H1 (cell line): ENCODE measurements at regions not wholly inside any gene's neighbourhood (a gene's known extent, or its start where the extent isn't known, plus 50 kb on each side); places are given as distances from the start of the nearest gene placed in this dataset.

ENCODE experiments used
- CTCF ChIA-PET: fragments of 300-600 bp; sonication (Branson Sonifier 250); formaldehyde crosslinking; loops from one replicate; lab custom pipeline; 2021; ENCODE audit not compliant: partially characterized antibody; lab: Charles Lee
- POLR2A ChIA-PET: fragments of 300-600 bp; sonication (Branson Sonifier 250); formaldehyde crosslinking; loops from one replicate; lab custom pipeline; 2021; ENCODE audit warnings: inconsistent platforms; ENCODE audit not compliant: partially characterized antibody; lab: Charles Lee
- DNase-seq, 2 experiments: peaks; one replicate each; pipeline versions ENCODE4 v3.0.0 to v3.0.0-alpha.2; 2010 to 2022; ENCODE audit warnings: low spot score in 2 of 2, low read depth in 1 of 2, mixed read lengths in 1 of 2
- FAIRE-seq: peaks from 2 replicates; lab custom pipeline; 2011; peaks lifted over from hg19 to GRCh38; lab: Jason Lieb, UNC
- H2AFZ ChIP-seq: 2 replicates; pipeline ENCODE4 v1.8.1; 2012; ENCODE audit warnings: low read length, inconsistent platforms
- H2AK5ac ChIP-seq: 2 replicates; pipeline ENCODE4 v1.6.1; 2013; ENCODE audit warnings: low read depth, low read length
- H2BK120ac ChIP-seq: replicated peaks from 2 replicates; pipeline ENCODE3; 2013; ENCODE audit warnings: low read depth, low read length, inconsistent platforms
- H2BK12ac ChIP-seq: 2 replicates; pipeline ENCODE4 v1.6.1; 2013; ENCODE audit warnings: low read depth, low read length
- H2BK15ac ChIP-seq: 2 replicates; pipeline ENCODE4 v1.6.1; 2013; ENCODE audit warnings: low read length
- H2BK20ac ChIP-seq: 2 replicates; pipeline ENCODE4 v1.6.1; 2013; ENCODE audit warnings: low read length
- H2BK5ac ChIP-seq: 2 replicates; pipeline ENCODE4 v1.6.1; 2013; ENCODE audit warnings: low read depth, low read length
- H3K14ac ChIP-seq: 2 replicates; pipeline ENCODE4 v1.6.1; 2013; ENCODE audit warnings: inconsistent platforms; ENCODE audit not compliant: insufficient read length
- H3K18ac ChIP-seq: 2 replicates; pipeline ENCODE4 v1.6.1; 2013; ENCODE audit warnings: low read length; ENCODE audit errors: extremely low read depth
- H3K23ac ChIP-seq: 2 replicates; pipeline ENCODE4 v1.6.1; 2013; ENCODE audit warnings: inconsistent platforms; ENCODE audit not compliant: insufficient read length
- H3K23me2 ChIP-seq: 2 replicates; pipeline ENCODE4 v1.6.1; 2013; ENCODE audit warnings: low read depth, low read length
- H3K27ac ChIP-seq: 2 replicates; pipeline ENCODE4 v1.6.1; 2011; ENCODE audit warnings: low read depth, low read length, inconsistent platforms
- H3K27me3 ChIP-seq, 4 experiments: replicated peaks in 1 of 4; 1 replicate in 1 of 4; 2 replicates in 3 of 4; pipeline versions ENCODE4 v1.6.1 to v1.8.1; 2011 to 2013; ENCODE audit warnings: low read length in 3 of 4, mild to moderate bottlenecking in 3 of 4, inconsistent platforms in 2 of 4, mixed read lengths in 2 of 4, moderate library complexity in 1 of 4; ENCODE audit not compliant: control insufficient read depth in 3 of 4, insufficient read depth in 3 of 4; ENCODE audit errors: extremely low read depth in 1 of 4
- H3K36me3 ChIP-seq, 4 experiments: 2 replicates each; pipeline versions ENCODE4 v1.6.1 to v1.8.1; 2011 to 2013; ENCODE audit warnings: mild to moderate bottlenecking in 4 of 4, low read length in 3 of 4, moderate library complexity in 2 of 4, control low read depth in 1 of 4, inconsistent platforms in 1 of 4; ENCODE audit not compliant: insufficient read depth in 4 of 4, control insufficient read depth in 2 of 4
- H3K4ac ChIP-seq: replicated peaks from 2 replicates; pipeline ENCODE3; 2013; ENCODE audit warnings: low read length, low read depth, mixed read lengths, inconsistent platforms; ENCODE audit not compliant: insufficient read length
- H3K4me1 ChIP-seq, 4 experiments: replicated peaks in 1 of 4; 1 replicate in 1 of 4; 2 replicates in 3 of 4; pipeline versions ENCODE4 v1.6.1 to v1.8.1; 2011 to 2013; ENCODE audit warnings: low read length in 3 of 4, inconsistent platforms in 2 of 4, mixed read lengths in 1 of 4; ENCODE audit not compliant: insufficient read depth in 4 of 4, control insufficient read depth in 3 of 4
- H3K4me2 ChIP-seq, 2 experiments: 2 replicates each; pipeline versions ENCODE4 v1.6.1 to v1.8.1; 2011 to 2013; ENCODE audit warnings: low read depth in 2 of 2, low read length in 2 of 2, control low read depth in 1 of 2, inconsistent platforms in 1 of 2, mild to moderate bottlenecking in 1 of 2; ENCODE audit not compliant: insufficient read depth in 1 of 2
- H3K4me3 ChIP-seq, 4 experiments: fragments of 200-600, 300-600 bp in 1 of 4; sonication (generic), shearing (Covaris generic), sonication (Bioruptor Twin) in 1 of 4; 2 replicates each; pipeline versions ENCODE4 v1.5.1 to v1.8.1; 2011 to 2016; ENCODE audit warnings: low read length in 4 of 4, low read depth in 3 of 4, control low read depth in 2 of 4, inconsistent platforms in 2 of 4, mild to moderate bottlenecking in 2 of 4, mixed read lengths in 1 of 4, moderate library complexity in 1 of 4; ENCODE audit not compliant: insufficient read depth in 2 of 4; ENCODE audit errors: extremely low read depth in 1 of 4
- H3K56ac ChIP-seq: replicated peaks from 2 replicates; pipeline ENCODE3; 2013; ENCODE audit warnings: low read depth, mild to moderate bottlenecking, mixed read lengths, low read length, inconsistent platforms; ENCODE audit not compliant: insufficient read length
- H3K79me1 ChIP-seq: 2 replicates; pipeline ENCODE4 v1.6.1; 2013; ENCODE audit warnings: low read depth, low read length, control low read depth
- H3K79me2 ChIP-seq, 2 experiments: 2 replicates each; pipeline versions ENCODE4 v1.6.1 to v1.8.1; 2012 to 2013; ENCODE audit warnings: low read length in 2 of 2, mild to moderate bottlenecking in 2 of 2, inconsistent platforms in 1 of 2; ENCODE audit not compliant: insufficient read depth in 2 of 2, control insufficient read depth in 1 of 2
- H3K9ac ChIP-seq, 4 experiments: replicated peaks in 1 of 4; 1 replicate in 1 of 4; 2 replicates in 3 of 4; pipeline versions ENCODE4 v1.6.1 to v1.8.1; 2011 to 2013; ENCODE audit warnings: low read depth in 3 of 4, low read length in 3 of 4, control low read depth in 2 of 4, mild to moderate bottlenecking in 2 of 4, moderate library complexity in 2 of 4, inconsistent platforms in 1 of 4; ENCODE audit errors: extremely low read depth in 1 of 4
- H3K9me3 ChIP-seq, 2 experiments: 2 replicates each; pipeline versions ENCODE4 v1.6.1 to v1.8.1; 2012 to 2013; ENCODE audit warnings: mild to moderate bottlenecking in 2 of 2, moderate library complexity in 2 of 2, control low read depth in 1 of 2, inconsistent platforms in 1 of 2, low read depth in 1 of 2, low read length in 1 of 2, mixed read lengths in 1 of 2; ENCODE audit not compliant: insufficient read depth in 2 of 2
- H4K20me1 ChIP-seq, 2 experiments: replicated peaks in 1 of 2; 2 replicates each; pipeline versions ENCODE3 to v1.8.1; 2011 to 2013; ENCODE audit warnings: inconsistent platforms in 2 of 2, low read length in 2 of 2, mild to moderate bottlenecking in 1 of 2; ENCODE audit not compliant: insufficient read depth in 2 of 2, control insufficient read depth in 1 of 2
- H4K5ac ChIP-seq: 2 replicates; pipeline ENCODE4 v1.6.1; 2013; ENCODE audit warnings: low read length, low read depth, mixed read lengths, inconsistent platforms; ENCODE audit not compliant: insufficient read length
- H4K8ac ChIP-seq: 2 replicates; pipeline ENCODE4 v1.8.0; 2013; ENCODE audit warnings: mild to moderate bottlenecking, moderate library complexity, low read length, inconsistent platforms; ENCODE audit not compliant: insufficient read depth; ENCODE audit errors: extremely low read depth
- H4K91ac ChIP-seq: replicated peaks from 2 replicates; pipeline ENCODE3; 2013; ENCODE audit warnings: low read length, mixed read lengths, inconsistent platforms; ENCODE audit not compliant: insufficient read length
- CBX5 ChIP-seq: fragments of 300-800, 300-1000 bp; sonication (generic); IDR thresholded peaks from 2 replicates; pipeline ENCODE4 v1.7.1; 2016; ENCODE audit warnings: antibody characterized with exemption, low read length, low read depth
- CHD2 ChIP-seq: IDR thresholded peaks from 2 replicates; pipeline ENCODE4 v1.6.1; 2012; ENCODE audit warnings: low read length, improper control_type of control experiment
- CREB1 ChIP-seq: IDR thresholded peaks from 2 replicates; pipeline ENCODE4 v1.6.1; 2012; ENCODE audit warnings: inconsistent platforms
- EGR1 ChIP-seq: IDR thresholded peaks from 2 replicates; pipeline ENCODE4 v1.6.1; 2011; ENCODE audit warnings: low read depth, low read length, borderline replicate concordance
- FOSL1 ChIP-seq: IDR thresholded peaks from 2 replicates; pipeline ENCODE4 v1.6.1; 2011; ENCODE audit warnings: mild to moderate bottlenecking, low read depth, low read length, moderate library complexity; ENCODE audit not compliant: insufficient read depth
- KDM1A ChIP-seq: fragments of 200-600, 300-600 bp; sonication (generic); IDR thresholded peaks from 2 replicates; pipeline ENCODE4 v1.7.1; 2016; ENCODE audit warnings: mild to moderate bottlenecking, low read length, borderline replicate concordance
- PHF8 ChIP-seq: fragments of 200-600 bp; sonication (generic); conservative IDR thresholded peaks from 2 replicates; pipeline ENCODE4 v1.7.1; 2012; ENCODE audit warnings: low read depth, mild to moderate bottlenecking, inconsistent platforms, low read length, moderate library complexity
- RFX5 ChIP-seq: IDR thresholded peaks from 2 replicates; pipeline ENCODE4 v1.6.1; 2011; ENCODE audit warnings: low read depth, low read length, improper control_type of control experiment, borderline replicate concordance
- SP2 ChIP-seq: IDR thresholded peaks from 2 replicates; pipeline ENCODE4 v1.6.1; 2012; ENCODE audit warnings: mild to moderate bottlenecking, low read length, inconsistent platforms
- ZNF274 ChIP-seq: IDR thresholded peaks from 2 replicates; pipeline ENCODE4 v1.7.0; 2012; ENCODE audit warnings: low read length, borderline replicate concordance; ENCODE audit errors: extremely low read depth
- WGBS, 2 experiments: shearing (Covaris generic) in 1 of 2; methylation state at CpG; one replicate each; pipeline versions ENCODE4 v1.1.6 to v1.1.7; 2013 to 2015; ENCODE audit warnings: low lambda C conversion rate in 2 of 2, mixed read lengths in 2 of 2, inconsistent platforms in 1 of 2, low coverage in 1 of 2, missing lambda C conversion rate in 1 of 2; ENCODE audit not compliant: insufficient replicate concordance in 2 of 2, insufficient coverage in 1 of 2, insufficient read length in 1 of 2; ENCODE audit errors: extremely low coverage in 1 of 2, missing lambda C conversion rate in 1 of 2; 5-methylcytosine and 5-hydroxymethylcytosine counted together
- TF ChIP-seq, protein P1 (sequence below), 3 experiments: IDR thresholded peaks; 1 replicate in 2 of 3; 2 replicates in 1 of 3; pipeline versions ENCODE4 v1.5.1 to v1.6.1; 2011; ENCODE audit warnings: low read length in 3 of 3, mild to moderate bottlenecking in 3 of 3, inconsistent platforms in 2 of 3, low read depth in 1 of 3, moderate library complexity in 1 of 3; ENCODE audit not compliant: insufficient read depth in 1 of 3; ENCODE audit errors: control extremely low read depth in 1 of 3
- TF ChIP-seq, protein P2 (sequence below): IDR thresholded peaks from 2 replicates; pipeline ENCODE4 v1.6.1; 2011; ENCODE audit warnings: low read length, improper control_type of control experiment

DNA sequence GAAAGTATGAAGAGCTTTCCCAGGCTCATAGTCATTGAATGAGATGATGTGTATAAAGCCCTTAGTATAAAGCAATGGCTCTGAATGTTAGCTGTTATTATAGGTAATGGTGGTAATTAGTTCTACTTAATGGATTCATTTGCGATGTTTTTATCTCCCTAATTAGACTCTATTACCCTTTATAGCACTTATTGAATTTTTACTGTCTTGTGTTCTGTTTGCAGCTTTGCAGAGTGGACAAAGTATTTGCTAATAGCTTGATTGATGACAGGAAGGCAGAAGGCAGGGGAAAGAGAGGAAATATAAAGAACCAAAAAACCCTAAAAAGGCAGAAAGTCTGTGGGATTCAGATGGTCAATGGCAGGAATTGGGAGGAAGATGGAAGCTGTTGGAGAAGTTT lies 524.4 kb upstream of the SPRY2 start:
- Histone ChIP-seq H2BK120ac (no peak overlapping the region), H3K79me1 (no peaks in the 10 kb centered on the region), H3K9me3 (peaks cover 0 to 2% of the 10 kb centered on the region in 2 experiments; a peak in 1 of 4 replicates), H3K14ac (no peak overlapping the region), H3K56ac (no peak overlapping the region), H3K4me2 (no peak overlapping the region), H3K23me2 (no peaks in the 10 kb centered on the region), H2AFZ (no peak overlapping the region), H3K27me3 (no peaks in the 10 kb centered on the region), H3K4ac (no peak overlapping the region), H2BK5ac (no peak overlapping the region), H3K23ac (no peak overlapping the region), H4K20me1 (no peaks in the 10 kb centered on the region), H3K36me3 (no peaks in the 10 kb centered on the region), H4K8ac (no peak overlapping the region), H4K5ac (no peak overlapping the region), H2AK5ac (no peak overlapping the region), H3K4me1 (0 out of 7 replicates have a peak, but pooled peaks cover 0 to 2% (median 0%) of the 10 kb centered on the region in 4 experiments), H3K4me3 (no peak overlapping the region), H4K91ac (no peak overlapping the region), H3K79me2 (no peaks in the 10 kb centered on the region), H3K18ac (no peak overlapping the region), H2BK15ac (no peak overlapping the region), H2BK20ac (no peak overlapping the region), H3K9ac (no peak overlapping the region), H2BK12ac (no peak overlapping the region), H3K27ac (no peak overlapping the region)
- WGBS, 2 experiments = 92% methylated on average over 1 of the region's 1 CpG; no CpG with 5 or more reads in 1 of the 2 experiments
- no peak for DNase-seq
- CTCF ChIA-PET = interaction anchor here (1.1 kb wide), 1 partner anchor 10 kb away, joined by 3 read pairs; no protein-coding TSS in a partner anchor
- FAIRE-seq = no peak
- POLR2A ChIA-PET = no interaction called here
- TF ChIP-seq ZNF274 (no peak), KDM1A (no peak), CREB1 (no peak), SP2 (no peak), RFX5 (no peak), CBX5 (no peak), PHF8 (no peak), CHD2 (no peak), FOSL1 (no peak), EGR1 (no peak)
- TF ChIP-seq, protein P1, sequence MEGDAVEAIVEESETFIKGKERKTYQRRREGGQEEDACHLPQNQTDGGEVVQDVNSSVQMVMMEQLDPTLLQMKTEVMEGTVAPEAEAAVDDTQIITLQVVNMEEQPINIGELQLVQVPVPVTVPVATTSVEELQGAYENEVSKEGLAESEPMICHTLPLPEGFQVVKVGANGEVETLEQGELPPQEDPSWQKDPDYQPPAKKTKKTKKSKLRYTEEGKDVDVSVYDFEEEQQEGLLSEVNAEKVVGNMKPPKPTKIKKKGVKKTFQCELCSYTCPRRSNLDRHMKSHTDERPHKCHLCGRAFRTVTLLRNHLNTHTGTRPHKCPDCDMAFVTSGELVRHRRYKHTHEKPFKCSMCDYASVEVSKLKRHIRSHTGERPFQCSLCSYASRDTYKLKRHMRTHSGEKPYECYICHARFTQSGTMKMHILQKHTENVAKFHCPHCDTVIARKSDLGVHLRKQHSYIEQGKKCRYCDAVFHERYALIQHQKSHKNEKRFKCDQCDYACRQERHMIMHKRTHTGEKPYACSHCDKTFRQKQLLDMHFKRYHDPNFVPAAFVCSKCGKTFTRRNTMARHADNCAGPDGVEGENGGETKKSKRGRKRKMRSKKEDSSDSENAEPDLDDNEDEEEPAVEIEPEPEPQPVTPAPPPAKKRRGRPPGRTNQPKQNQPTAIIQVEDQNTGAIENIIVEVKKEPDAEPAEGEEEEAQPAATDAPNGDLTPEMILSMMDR (IDR thresholded peaks at IDR 0.05; ENCODE audit: control extremely low read depth in 1 of 3, insufficient read depth in 1 of 3, low read depth in 1 of 3, low read length in 3 of 3) = no peak
- TF ChIP-seq, protein P2, sequence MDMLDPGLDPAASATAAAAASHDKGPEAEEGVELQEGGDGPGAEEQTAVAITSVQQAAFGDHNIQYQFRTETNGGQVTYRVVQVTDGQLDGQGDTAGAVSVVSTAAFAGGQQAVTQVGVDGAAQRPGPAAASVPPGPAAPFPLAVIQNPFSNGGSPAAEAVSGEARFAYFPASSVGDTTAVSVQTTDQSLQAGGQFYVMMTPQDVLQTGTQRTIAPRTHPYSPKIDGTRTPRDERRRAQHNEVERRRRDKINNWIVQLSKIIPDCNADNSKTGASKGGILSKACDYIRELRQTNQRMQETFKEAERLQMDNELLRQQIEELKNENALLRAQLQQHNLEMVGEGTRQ = no peak
